ENCODE measurements at regions not wholly inside any gene's neighbourhood (a gene's known extent, or its start where the extent isn't known, plus 50 kb on each side); places are given as distances from the start of the nearest gene placed in this dataset.

- H3K9me3 ChIP-seq (ENCODE audit: low read depth, low read length, poor library complexity, severe bottlenecking): no peaks in the 10 kb centered on the region
- intact Hi-C loops (cut with micrococcal nuclease; ENCODE audit: unreplicated experiment): no loop called here
- peak; percentile 53 for DNase-seq (ENCODE audit: low spot score)
- H3K27ac ChIP-seq (ENCODE audit: low read depth, low read length, poor library complexity, severe bottlenecking): no peak overlapping the region
- H3K27me3 ChIP-seq (replicated peaks; ENCODE audit: insufficient read depth, low read depth, low read length, poor library complexity): no peaks in the 10 kb centered on the region
- no peaks in the 10 kb centered on the region for H3K36me3 ChIP-seq (ENCODE audit: insufficient read depth, low read length, poor library complexity, severe bottlenecking)
- peaks cover 16% of the 10 kb centered on the region for H3K4me1 ChIP-seq (ENCODE audit: insufficient read depth, low read length, poor library complexity, severe bottlenecking)
- H3K4me3 ChIP-seq (ENCODE audit: low read depth, low read length, poor library complexity, severe bottlenecking): no peak overlapping the region
- CTCF ChIA-PET: no interaction called here
- POLR2A ChIA-PET (ENCODE audit: low non-redundant PET): no interaction called here
- no peak for TF ChIP-seq EZH2 (IDR thresholded peaks at IDR 0.05; ENCODE audit: borderline replicate concordance, low read depth, low read length, poor library complexity, severe bottlenecking)
- no peak for TF ChIP-seq CTCF (conservative IDR thresholded peaks at IDR 0.05; ENCODE audit: low read depth, low read length)
- no TSS peak for BruUV-seq (replicated peaks)
Measured at GRCh38 chr14:77985211-77985615, 185.0 kb upstream of the NRXN3 start.

DNA sequence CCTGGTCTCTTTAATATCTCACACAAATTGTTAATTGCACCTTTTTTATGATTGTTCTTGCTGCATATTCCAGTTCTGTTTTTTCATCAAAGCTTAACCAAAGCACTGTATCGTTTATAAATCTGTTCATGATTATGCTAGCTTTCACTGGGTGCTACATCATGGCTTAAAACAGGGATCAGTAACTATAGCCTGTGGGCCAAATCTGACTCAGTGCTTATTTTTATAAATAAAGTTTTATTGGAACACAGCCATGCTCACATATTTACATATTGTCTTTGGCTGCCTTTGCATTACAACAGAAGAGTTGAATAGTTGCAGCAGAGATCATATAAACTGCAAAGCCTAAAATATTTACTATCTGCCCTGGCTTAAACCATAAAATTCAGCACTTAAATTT, 183.4 kb upstream of the NRXN3 start:
- no TSS peak for BruUV-seq (replicated peaks)
- ChIA-PET POLR2A (ENCODE audit: low non-redundant PET) (no interaction called here), CTCF (no interaction called here)
- no peaks in the 10 kb centered on the region for H3K27me3 ChIP-seq (replicated peaks; ENCODE audit: insufficient read depth, low read depth, low read length, poor library complexity)
- intact Hi-C loops (cut with micrococcal nuclease; ENCODE audit: unreplicated experiment): no loop called here
- TF ChIP-seq CTCF (conservative IDR thresholded peaks at IDR 0.05; ENCODE audit: low read depth, low read length): no peak
- no peak for TF ChIP-seq EZH2 (IDR thresholded peaks at IDR 0.05; ENCODE audit: borderline replicate concordance, low read depth, low read length, poor library complexity, severe bottlenecking)
- H3K9me3 ChIP-seq (ENCODE audit: low read depth, low read length, poor library complexity, severe bottlenecking): no peaks in the 10 kb centered on the region
- no peaks in the 10 kb centered on the region for H3K36me3 ChIP-seq (ENCODE audit: insufficient read depth, low read length, poor library complexity, severe bottlenecking)
- H3K4me1 ChIP-seq (ENCODE audit: insufficient read depth, low read length, poor library complexity, severe bottlenecking): peaks cover 16% of the 10 kb centered on the region
- H3K4me3 ChIP-seq (ENCODE audit: low read depth, low read length, poor library complexity, severe bottlenecking): no peak overlapping the region
- no peak overlapping the region for H3K27ac ChIP-seq (ENCODE audit: low read depth, low read length, poor library complexity, severe bottlenecking)
- DNase-seq (ENCODE audit: low spot score): no peak

DNA sequence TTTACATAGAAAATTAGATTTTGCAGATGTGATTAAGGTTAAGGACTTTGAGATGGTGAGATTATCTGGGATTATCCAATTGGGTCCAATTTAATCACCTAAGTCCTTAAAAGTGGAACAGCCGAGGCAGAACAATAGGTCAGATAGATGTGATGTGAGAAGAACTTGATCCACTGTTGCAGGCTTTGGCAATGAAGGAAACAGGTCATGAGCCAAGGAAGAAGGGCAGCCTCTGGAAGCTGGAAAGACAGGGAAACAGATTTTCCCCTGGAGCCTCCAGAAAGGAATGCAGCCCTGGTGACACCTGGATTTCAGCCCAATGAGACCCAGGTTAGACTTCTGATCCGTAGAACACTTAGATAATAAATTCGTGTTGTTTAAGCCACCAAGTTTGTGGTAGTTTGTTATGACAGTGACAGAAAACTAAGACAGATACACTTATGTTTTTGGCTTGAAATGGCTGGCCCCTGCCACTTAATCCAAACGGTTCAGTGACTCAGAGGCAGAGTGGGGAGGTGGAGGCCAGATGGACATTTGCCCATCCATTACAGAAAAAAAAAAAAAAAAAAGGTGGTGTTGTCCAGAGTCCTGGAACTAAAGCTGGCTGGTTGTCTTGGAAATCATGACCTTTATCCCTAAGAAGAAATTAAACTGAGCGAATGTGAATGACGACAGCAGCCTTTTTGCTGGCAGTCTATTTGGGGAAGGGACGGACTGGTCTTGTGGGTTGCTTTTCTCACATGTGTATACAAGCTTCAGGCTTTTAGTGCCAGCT, 181.9 kb upstream of the NRXN3 start:
- H3K27me3 ChIP-seq (replicated peaks; ENCODE audit: insufficient read depth, low read depth, low read length, poor library complexity): no peaks in the 10 kb centered on the region
- H3K4me3 ChIP-seq (ENCODE audit: low read depth, low read length, poor library complexity, severe bottlenecking): no peak overlapping the region
- DNase-seq (ENCODE audit: low spot score): no peak
- no peaks in the 10 kb centered on the region for H3K36me3 ChIP-seq (ENCODE audit: insufficient read depth, low read length, poor library complexity, severe bottlenecking)
- no peak overlapping the region for H3K27ac ChIP-seq (ENCODE audit: low read depth, low read length, poor library complexity, severe bottlenecking)
- H3K9me3 ChIP-seq (ENCODE audit: low read depth, low read length, poor library complexity, severe bottlenecking): no peaks in the 10 kb centered on the region
- no TSS peak for BruUV-seq (replicated peaks)
- CTCF ChIA-PET: no interaction called here
- peaks cover 16% of the 10 kb centered on the region for H3K4me1 ChIP-seq (ENCODE audit: insufficient read depth, low read length, poor library complexity, severe bottlenecking)
- intact Hi-C loops (cut with micrococcal nuclease; ENCODE audit: unreplicated experiment): no loop called here
- POLR2A ChIA-PET (ENCODE audit: low non-redundant PET): no interaction called here
- no peak for TF ChIP-seq EZH2 (IDR thresholded peaks at IDR 0.05; ENCODE audit: borderline replicate concordance, low read depth, low read length, poor library complexity, severe bottlenecking)
- TF ChIP-seq CTCF (conservative IDR thresholded peaks at IDR 0.05; ENCODE audit: low read depth, low read length): no peak

All from A673 (cell line).